ENCODE measurements at regions not wholly inside any gene's neighbourhood (a gene's known extent, or its start where the extent isn't known, plus 50 kb on each side); places are given as distances from the start of the nearest gene placed in this dataset.

DNA sequence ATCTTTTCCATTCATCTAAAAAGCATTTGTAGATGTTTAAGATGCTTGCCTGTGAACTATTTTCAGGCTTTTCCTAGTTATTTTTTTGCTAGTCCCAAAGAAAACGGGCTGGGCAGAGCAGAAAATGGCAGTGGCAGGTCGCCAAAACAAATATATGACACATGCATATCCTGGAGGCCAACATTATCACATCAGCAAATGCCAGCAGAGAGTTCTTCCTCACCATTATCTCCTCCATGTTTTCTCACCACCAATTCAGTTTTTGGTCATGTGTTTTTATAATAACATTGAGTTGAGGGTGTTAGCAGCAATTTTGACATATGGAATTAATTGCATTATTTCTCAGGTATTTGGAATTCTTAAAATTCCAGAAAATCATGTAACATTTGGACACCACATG lies 97.9 kb upstream of the EOLA2 start:
- TF ChIP-seq, protein P1, sequence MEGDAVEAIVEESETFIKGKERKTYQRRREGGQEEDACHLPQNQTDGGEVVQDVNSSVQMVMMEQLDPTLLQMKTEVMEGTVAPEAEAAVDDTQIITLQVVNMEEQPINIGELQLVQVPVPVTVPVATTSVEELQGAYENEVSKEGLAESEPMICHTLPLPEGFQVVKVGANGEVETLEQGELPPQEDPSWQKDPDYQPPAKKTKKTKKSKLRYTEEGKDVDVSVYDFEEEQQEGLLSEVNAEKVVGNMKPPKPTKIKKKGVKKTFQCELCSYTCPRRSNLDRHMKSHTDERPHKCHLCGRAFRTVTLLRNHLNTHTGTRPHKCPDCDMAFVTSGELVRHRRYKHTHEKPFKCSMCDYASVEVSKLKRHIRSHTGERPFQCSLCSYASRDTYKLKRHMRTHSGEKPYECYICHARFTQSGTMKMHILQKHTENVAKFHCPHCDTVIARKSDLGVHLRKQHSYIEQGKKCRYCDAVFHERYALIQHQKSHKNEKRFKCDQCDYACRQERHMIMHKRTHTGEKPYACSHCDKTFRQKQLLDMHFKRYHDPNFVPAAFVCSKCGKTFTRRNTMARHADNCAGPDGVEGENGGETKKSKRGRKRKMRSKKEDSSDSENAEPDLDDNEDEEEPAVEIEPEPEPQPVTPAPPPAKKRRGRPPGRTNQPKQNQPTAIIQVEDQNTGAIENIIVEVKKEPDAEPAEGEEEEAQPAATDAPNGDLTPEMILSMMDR (IDR thresholded peaks at IDR 0.05), result no peak
- TF ChIP-seq POLR2A (IDR thresholded peaks at IDR 0.05), result no peak

Measured in right lobe of liver (tissue), 4 donors.